ENCODE measurements at regions not wholly inside any gene's neighbourhood (a gene's known extent, or its start where the extent isn't known, plus 50 kb on each side); places are given as distances from the start of the nearest gene placed in this dataset.

DNA sequence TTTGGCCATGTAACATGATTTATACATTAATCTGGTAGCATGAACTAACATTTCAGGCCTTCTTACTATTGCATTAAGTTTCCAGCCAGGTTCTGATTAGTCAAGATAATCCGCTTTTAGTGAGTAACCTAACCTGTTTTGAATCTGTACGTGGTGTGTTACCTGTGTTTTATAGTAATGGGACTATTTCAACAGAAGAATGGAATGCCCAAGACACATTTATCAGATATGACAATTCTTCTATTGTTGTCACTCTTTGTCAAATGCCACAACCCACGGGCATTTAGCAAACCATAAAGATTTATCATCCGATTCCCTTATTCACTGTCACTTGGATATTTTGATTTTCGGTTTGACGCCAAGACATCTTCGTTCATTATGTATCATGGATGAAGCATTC is 117.9 kb downstream of the ETAA1 start:
- TF ChIP-seq, protein P1, sequence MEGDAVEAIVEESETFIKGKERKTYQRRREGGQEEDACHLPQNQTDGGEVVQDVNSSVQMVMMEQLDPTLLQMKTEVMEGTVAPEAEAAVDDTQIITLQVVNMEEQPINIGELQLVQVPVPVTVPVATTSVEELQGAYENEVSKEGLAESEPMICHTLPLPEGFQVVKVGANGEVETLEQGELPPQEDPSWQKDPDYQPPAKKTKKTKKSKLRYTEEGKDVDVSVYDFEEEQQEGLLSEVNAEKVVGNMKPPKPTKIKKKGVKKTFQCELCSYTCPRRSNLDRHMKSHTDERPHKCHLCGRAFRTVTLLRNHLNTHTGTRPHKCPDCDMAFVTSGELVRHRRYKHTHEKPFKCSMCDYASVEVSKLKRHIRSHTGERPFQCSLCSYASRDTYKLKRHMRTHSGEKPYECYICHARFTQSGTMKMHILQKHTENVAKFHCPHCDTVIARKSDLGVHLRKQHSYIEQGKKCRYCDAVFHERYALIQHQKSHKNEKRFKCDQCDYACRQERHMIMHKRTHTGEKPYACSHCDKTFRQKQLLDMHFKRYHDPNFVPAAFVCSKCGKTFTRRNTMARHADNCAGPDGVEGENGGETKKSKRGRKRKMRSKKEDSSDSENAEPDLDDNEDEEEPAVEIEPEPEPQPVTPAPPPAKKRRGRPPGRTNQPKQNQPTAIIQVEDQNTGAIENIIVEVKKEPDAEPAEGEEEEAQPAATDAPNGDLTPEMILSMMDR (IDR thresholded peaks at IDR 0.05; ENCODE audit: poor library complexity, severe bottlenecking): no peak
- TF ChIP-seq TAF1 (IDR thresholded peaks at IDR 0.05; ENCODE audit: low read depth) (no peak), POLR2AphosphoS5 (IDR thresholded peaks at IDR 0.05) (no peak), RAD21 (conservative IDR thresholded peaks at IDR 0.05) (no peak), EP300 (conservative IDR thresholded peaks at IDR 0.05; ENCODE audit: poor library complexity, severe bottlenecking) (no peak), EZH2 (IDR thresholded peaks at IDR 0.05; ENCODE audit: borderline replicate concordance, insufficient read depth, low read length, poor library complexity, severe bottlenecking) (no peak), SMC3 (conservative IDR thresholded peaks at IDR 0.05; ENCODE audit: poor library complexity) (no peak), MXI1 (conservative IDR thresholded peaks at IDR 0.05; ENCODE audit: poor library complexity, severe bottlenecking) (no peak)
- TF ChIP-seq, protein P2, sequence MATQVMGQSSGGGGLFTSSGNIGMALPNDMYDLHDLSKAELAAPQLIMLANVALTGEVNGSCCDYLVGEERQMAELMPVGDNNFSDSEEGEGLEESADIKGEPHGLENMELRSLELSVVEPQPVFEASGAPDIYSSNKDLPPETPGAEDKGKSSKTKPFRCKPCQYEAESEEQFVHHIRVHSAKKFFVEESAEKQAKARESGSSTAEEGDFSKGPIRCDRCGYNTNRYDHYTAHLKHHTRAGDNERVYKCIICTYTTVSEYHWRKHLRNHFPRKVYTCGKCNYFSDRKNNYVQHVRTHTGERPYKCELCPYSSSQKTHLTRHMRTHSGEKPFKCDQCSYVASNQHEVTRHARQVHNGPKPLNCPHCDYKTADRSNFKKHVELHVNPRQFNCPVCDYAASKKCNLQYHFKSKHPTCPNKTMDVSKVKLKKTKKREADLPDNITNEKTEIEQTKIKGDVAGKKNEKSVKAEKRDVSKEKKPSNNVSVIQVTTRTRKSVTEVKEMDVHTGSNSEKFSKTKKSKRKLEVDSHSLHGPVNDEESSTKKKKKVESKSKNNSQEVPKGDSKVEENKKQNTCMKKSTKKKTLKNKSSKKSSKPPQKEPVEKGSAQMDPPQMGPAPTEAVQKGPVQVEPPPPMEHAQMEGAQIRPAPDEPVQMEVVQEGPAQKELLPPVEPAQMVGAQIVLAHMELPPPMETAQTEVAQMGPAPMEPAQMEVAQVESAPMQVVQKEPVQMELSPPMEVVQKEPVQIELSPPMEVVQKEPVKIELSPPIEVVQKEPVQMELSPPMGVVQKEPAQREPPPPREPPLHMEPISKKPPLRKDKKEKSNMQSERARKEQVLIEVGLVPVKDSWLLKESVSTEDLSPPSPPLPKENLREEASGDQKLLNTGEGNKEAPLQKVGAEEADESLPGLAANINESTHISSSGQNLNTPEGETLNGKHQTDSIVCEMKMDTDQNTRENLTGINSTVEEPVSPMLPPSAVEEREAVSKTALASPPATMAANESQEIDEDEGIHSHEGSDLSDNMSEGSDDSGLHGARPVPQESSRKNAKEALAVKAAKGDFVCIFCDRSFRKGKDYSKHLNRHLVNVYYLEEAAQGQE (IDR thresholded peaks at IDR 0.05; ENCODE audit: borderline replicate concordance): no peak

All from neural cell (in vitro differentiated cells).